Activated naive CD4-positive, alpha-beta T cell treated with Interleukin-2 at 50 U/mL for 16 hours (primary cell): ENCODE measurements at regions not wholly inside any gene's neighbourhood (a gene's known extent, or its start where the extent isn't known, plus 50 kb on each side); places are given as distances from the start of the nearest gene placed in this dataset.

ENCODE experiments used
- DNase-seq: peaks from one replicate; pipeline ENCODE4 v3.0.0-alpha.2; 2020

DNA sequence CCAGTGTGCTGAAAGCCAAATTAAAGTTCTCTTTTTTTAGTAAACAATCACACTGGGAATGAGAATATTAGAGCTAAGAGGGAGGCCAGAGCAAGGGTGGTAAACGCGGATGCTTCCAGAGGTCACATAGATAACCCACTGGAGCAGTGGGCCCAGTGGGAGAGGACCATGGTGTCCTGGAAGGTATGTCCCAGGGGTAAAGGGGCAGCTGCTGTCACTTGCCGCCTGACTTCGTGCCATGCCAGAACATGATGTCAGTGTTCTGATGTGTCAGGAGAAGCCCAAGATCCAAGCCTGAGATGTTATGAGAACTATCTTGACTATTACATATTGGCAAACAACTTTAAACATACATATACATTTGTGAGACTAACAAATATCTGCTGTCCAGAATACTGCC is 211.9 kb upstream of the IL12A start:
- DNase-seq, result no peak

- DNase-seq, result no peak
Observed at GRCh38 chr3:159779883-159780282, 208.8 kb upstream of the IL12A start.

DNA sequence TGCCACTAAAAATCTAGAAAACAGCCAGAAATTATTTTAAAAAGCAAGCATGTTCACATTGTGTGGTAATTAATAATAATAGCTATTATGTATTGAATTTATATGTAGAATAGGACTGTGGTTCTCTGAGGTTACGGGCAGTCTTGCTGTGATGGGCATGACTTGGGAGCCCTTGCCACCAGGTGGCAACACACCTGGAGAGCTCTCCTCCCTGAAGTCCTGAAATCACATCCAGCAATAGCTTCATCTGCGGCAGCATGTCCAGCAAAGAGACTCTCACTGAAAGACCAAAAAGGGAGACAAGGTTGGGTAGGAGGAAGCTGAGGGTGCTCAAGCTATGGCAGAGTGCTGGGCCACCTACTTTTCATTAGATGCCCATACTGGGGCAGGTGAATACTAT is 206.8 kb upstream of the IL12A start:
- DNase-seq, result no peak

DNA sequence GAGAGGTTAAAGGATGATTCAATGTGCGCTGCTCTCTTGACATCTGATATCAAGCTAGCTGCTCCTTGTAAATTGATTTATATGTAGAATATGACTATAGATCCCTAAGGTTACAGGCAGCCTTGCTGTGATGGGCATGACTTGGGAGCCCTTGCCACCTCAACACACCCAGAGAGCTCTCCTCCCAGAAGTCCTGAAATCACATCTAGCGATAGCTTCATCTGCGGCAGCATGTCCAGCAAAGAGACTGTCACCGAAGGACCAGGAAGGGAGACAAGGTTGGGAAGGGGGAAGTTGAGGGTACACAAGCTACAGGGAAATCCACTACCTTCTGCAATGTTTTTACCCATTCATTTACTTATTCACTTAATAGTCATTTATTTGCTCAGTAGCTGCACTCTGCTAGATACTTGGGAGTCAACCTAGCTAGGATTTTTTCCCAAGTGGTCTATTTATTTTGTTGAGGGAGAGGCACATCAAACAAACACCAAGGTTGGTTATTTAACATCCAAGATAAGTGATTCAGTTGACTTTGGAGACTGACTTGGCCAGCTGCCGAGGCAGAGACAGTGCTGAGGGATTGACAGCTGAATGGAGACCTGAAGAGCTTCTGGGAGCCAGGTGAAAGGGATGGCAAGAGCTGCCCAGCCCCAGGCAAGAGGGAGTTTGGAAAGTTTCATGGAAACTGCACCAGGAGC is 205.8 kb upstream of the IL12A start:
- DNase-seq, result no peak

DNA sequence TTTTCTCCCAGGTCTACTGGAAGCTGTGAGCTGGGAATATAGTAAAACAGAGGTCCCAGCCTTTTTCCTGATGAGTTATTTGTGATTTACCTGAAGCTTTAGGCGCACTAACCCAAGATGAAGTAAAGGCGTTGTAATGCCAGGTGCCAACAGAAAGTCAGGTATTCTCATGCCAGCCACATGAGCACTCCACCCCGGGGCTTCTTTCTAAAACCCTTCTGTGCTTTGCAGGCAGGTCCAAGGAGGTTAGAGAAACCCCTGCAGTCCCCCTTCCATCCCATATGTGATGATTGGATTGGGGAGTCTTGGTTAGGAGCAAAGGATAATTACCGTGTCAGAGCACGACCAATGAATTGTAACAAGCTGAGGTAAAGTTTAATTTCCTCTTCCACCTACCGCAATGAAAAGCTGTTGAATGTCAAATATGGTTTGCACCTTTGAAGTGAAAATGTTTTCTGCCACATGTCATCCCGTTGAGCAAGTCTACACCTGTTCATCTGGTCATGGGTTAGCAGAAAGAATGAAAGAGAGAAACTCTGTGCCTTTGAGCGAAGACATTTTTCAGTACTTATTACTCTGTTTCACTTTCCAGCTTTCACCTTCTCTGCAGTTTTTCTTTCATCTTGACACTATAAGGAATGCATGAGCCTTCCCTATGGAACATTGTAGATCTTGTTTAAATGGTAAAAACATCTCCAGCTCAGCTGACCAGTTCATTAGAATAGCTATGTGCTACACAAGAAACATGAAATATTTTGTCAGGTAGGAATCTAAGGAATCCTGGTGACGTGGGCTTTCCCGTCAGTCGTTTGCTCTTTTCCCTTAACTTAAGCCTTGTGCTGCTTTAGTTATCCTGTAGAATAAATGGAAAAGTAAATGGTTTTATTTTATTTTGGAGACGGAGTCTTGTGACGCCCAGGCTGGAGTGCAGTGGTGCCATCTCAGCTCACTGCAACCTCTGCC is 204.6 kb upstream of the IL12A start:
- no peak for DNase-seq

DNA sequence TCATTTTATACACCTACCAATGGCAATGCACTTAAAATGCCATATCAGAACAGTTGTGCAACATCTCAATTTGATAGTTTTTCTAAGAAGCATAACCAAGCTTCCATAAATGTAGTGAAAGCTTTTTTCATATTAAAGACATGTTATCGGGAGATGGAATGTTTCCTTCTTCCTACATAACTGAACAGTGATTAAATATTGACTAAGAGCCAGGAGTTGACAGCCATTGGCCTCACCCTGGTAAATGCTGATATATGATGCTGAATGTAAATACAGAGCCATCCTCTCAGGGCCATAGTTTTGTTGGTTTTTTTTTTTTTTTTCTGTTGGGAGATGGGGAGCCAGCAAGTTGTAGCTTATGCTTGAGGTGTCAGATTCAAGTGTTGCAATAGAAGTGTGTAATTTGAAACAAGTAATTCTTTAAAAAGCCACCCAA is 203.3 kb upstream of the IL12A start:
- DNase-seq, result no peak

- no peak for DNase-seq
Observed at GRCh38 chr3:159786489-159787177, 202.0 kb upstream of the IL12A start.

DNA sequence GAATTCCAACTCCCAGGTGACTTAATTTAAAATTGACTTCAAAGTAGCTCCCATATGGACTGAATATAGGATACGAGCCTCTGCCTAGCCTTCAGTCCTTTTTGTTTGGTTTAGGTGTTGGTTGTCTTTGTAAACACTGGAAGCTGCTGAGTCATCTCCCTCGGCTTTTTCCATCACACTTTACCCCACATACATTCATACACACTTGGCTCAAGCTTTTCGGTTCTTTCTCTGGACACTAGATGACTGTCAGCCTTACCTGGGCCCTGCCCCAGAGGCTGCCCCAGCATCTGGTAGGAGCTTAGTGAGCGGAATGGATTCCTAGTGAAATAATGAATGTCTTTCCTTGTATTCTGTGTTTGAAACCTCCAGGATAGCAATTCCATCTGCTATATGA is 201.5 kb upstream of the IL12A start:
- no peak for DNase-seq

DNA sequence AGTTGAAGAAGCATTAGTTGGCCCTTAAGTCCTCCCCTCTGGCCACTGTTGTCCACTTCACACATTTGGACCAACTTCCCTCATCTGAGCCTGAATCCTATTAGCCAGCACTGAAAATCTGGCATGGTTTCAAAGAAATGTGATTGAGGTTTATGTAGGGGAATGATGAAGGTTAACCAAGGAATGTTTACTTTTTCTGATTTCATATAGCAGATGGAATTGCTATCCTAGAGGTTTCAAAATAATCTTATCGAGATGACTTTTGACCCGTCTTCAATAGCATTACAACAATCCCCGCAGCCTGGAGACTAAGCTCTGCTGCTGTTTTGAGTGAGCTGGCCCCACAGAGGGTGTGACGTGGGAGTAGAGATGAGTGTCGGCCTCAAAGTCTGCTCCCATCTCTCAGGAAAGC is 200.8 kb upstream of the IL12A start:
- no peak for DNase-seq

DNA sequence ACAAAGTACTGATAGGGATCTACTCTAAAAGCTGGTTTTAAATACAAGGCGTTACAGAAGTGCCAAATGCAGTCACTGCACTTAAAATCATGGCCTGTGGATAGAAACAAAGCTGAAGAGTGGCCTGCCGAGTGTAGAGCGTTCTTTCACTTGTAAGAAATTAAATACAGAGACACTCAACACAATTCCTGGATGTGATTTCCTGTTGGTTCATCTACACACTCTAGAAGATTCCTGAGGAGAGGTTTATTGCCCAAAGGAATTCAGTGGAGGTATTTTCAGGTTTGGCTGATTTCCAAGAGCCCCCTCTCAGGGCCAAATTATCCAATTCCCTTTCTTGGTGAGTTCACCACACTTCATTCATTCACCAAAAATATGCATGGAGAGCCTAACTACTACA is 200.3 kb upstream of the IL12A start:
- DNase-seq, result no peak

GRCh38 chr3:159789017-159789416 is 199.6 kb upstream of the IL12A start:
- DNase-seq, result no peak

DNA sequence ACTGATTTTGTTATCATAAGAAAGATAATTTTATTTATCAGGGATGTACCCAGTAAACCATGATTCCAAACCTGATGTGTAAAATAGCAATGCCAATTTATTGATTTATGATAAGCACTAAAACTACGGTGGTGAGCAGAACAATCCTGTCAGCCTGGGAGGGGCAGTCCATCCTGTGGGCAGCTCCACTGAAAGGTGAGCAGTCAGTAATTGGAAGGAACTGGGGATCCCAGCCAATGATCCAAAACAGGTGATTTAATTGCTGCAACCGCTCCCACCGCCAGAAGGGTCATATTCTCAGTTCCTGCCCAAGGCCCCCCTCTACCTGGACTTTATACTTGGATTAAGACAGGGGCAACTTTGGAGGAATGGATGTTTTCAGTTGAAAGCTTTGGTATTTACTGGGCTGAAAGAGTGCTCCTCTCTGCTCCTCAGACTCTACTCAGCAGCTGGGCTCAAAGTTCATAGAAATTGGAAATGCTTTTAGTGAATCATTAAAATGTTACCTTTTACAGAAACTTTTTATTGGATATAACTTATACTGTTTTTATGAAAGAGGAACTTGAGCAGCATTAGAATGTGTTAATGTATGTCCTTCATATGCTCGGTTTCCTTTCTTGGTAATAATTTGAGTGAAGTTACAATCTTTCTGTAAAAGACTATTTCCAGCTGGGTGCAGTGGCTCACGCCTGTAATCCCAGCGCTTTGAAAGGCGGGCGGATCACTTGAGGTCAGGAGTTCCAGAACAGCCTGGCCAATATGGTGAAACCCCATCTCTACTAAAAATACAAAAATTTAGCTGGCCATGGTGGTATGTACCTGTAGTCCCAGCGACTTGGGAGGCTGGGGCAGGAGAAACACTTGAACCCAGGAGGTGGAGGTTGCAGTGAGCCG is 198.6 kb upstream of the IL12A start:
- no peak for DNase-seq

- DNase-seq, result no peak
Observed at GRCh38 chr3:159791336-159791735, 197.3 kb upstream of the IL12A start.

- DNase-seq, result no peak
Observed at GRCh38 chr3:159792070-159792469, 196.6 kb upstream of the IL12A start.

DNA sequence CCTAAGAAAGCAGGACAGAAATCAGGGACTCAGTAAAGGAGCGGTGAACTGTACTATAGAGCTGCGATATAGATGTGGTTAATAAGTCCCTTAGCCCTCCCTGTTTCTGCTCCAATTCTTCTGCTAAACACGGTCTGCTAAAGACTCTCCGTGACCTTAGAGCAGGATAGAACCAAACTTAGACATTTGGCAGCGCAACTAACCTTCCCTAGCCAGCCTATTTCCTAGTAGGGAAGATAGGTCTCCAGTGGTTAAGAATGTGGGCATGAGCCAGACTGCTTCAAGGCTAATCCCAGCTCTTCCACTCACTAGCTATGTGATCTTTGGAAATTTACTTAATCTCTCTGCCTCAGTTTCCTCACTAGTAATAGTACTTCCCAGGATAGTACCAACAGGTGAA is 193.6 kb upstream of the IL12A start:
- no peak for DNase-seq

DNA sequence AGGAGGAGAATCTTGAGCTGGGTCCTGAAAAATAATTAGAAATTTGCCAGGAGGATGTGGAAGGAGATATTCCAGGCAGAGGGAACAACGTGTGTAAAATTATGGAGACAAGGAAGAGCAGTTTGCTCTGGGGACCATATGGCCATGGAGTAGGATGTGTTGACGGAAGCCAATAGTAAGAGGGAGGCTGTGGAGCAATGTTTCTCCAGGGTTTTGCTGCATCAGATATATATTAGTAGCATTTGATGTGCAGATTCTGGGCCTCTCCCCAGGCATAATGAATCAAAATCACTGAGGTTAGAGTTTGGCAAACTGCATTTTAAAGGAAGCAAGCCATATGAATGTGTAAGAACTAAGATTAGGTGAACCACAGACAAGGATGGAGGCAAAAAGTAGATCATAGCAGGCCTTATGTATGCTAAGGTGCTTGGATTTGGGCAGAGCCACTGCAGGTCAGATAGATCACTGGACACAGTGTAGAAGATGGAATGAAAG is 192.9 kb upstream of the IL12A start:
- no peak for DNase-seq

- DNase-seq, result no peak
Observed at GRCh38 chr3:159796226-159796625, 192.4 kb upstream of the IL12A start.

DNA sequence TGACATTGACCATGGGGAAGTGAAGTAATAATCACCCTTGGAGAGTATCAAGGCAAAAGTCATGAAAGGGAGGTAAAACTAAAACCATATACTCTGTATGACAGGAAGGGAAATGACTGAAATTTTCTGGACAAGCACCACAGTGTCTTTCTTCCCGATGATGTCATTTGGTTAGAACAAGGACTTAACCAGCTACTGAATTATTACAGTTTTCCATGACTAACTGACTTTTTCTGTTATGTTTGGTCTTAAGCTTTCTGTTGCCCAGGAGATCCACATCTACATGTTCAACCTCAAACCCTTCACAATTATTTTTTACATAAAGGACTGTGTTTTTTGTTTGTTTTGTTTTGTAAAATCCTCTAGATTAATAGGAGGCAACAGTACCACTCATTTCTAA is 191.9 kb upstream of the IL12A start:
- no peak for DNase-seq

GRCh38 chr3:159797771-159798170 is 190.9 kb upstream of the IL12A start:
- no peak for DNase-seq

- no peak for DNase-seq
Observed at GRCh38 chr3:159798951-159799350, 189.7 kb upstream of the IL12A start.

GRCh38 chr3:159800434-159801155 is 188.0 kb upstream of the IL12A start:
- DNase-seq, result no peak

DNA sequence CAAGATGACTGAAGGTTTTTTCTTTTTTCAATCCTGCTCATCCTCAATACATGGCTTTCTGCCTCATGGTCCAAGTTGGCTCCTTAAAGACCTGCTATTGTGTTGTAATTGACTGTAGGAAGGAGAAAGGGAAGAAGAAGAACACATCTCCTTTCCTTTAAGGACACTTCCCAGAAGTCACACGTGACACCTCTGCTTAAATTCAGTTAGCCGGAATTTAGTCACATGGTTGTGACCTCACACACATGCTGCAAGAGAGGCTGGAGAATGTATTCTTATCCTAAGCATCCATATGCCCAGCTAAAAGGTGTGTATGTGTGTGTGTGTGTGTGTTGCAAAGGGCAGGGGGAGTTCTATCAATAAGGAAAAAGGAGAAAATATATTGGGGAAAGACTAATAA is 185.8 kb upstream of the IL12A start:
- DNase-seq, result no peak
